Gastroesophageal sphincter (tissue), 4 donors: ENCODE measurements at regions not wholly inside any gene's neighbourhood (a gene's known extent, or its start where the extent isn't known, plus 50 kb on each side); places are given as distances from the start of the nearest gene placed in this dataset.

Experiments
- ATAC-seq: fragments of 150-250 bp; one replicate; pipeline ENCODE4 v1.9.1; 2016; ENCODE audit warnings: mild to moderate bottlenecking, moderate library complexity
- H3K27ac ChIP-seq, 4 donors: fragments of 200-600 bp; sonication (generic) in 3 of 4; 1 replicate in 3 of 4; 2 replicates in 1 of 4; pipeline ENCODE4 v1.5.1; 2016 to 2019
- H3K27me3 ChIP-seq: fragments of 200-600 bp; sonication (generic); one replicate; pipeline ENCODE4 v1.5.1; 2019
- H3K36me3 ChIP-seq, 2 donors: fragments of 200-600 bp; sonication (generic); one replicate each; pipeline ENCODE4 v1.5.1; 2019; ENCODE audit warnings: control low read depth in 1 of 2
- H3K4me1 ChIP-seq, 3 donors: fragments of 200-600 bp; sonication (generic); 1 replicate in 2 of 3; 2 replicates in 1 of 3; pipeline ENCODE4 v1.5.1; 2016 to 2019; ENCODE audit warnings: control low read depth in 2 of 3
- H3K4me3 ChIP-seq, 2 donors: fragments of 200-600 bp; sonication (generic); one replicate each; pipeline ENCODE4 v1.5.1; 2019; ENCODE audit warnings: mild to moderate bottlenecking in 1 of 2, moderate library complexity in 1 of 2
- H3K9me3 ChIP-seq, 3 donors: fragments of 200-600 bp; sonication (generic); one replicate each; pipeline ENCODE4 v1.5.1; 2017 to 2019; ENCODE audit warnings: control low read depth in 2 of 3
- CTCF ChIP-seq, 4 experiments: fragments of 200-600 bp in 2 of 4; fragments of 450-650 bp in 2 of 4; sonication (generic) in 1 of 4; IDR thresholded peaks; one replicate each; pipeline ENCODE4 v1.5.1; 2017 to 2019; ENCODE audit warnings: antibody characterized with exemption in 4 of 4, mild to moderate bottlenecking in 2 of 4, moderate library complexity in 2 of 4
- EP300 ChIP-seq: sonication (generic); formaldehyde crosslinking; IDR thresholded peaks from one replicate; pipeline ENCODE4 v1.6.1; 2017; ENCODE audit warnings: antibody characterized with exemption, mild to moderate bottlenecking
- POLR2A ChIP-seq, 2 donors: fragments of 450-650 bp; IDR thresholded peaks; one replicate each; pipeline ENCODE4 v1.6.1; 2017; ENCODE audit warnings: antibody characterized with exemption in 2 of 2, mild to moderate bottlenecking in 2 of 2, moderate library complexity in 1 of 2
- POLR2AphosphoS5 ChIP-seq: sonication (generic); formaldehyde crosslinking; IDR thresholded peaks from one replicate; pipeline ENCODE4 v1.6.1; 2017; ENCODE audit warnings: antibody characterized with exemption
- WGBS, 2 donors: methylation state at CpG; one replicate each; pipeline ENCODE4 v1.1.5; 2018; ENCODE audit warnings: low coverage in 1 of 2; 5-methylcytosine and 5-hydroxymethylcytosine counted together

- no peaks in the 10 kb centered on the region for H3K9me3 ChIP-seq
- no peak for TF ChIP-seq POLR2AphosphoS5
- TF ChIP-seq CTCF (IDR thresholded peaks at IDR 0.05), result no peak
- ATAC-seq, result peak; percentile 10
- no peaks in the 10 kb centered on the region for H3K36me3 ChIP-seq
- 7 to 8% methylated on average over 5 to 13 of the region's 18 CpGs for WGBS, 2 donors
- H3K27me3 ChIP-seq, result peaks cover 32% of the 10 kb centered on the region
- peak overlapping the region in 3 of 4 donors; percentile 31 to 39 (median 32) for H3K27ac ChIP-seq
- peaks cover 0 to 12% (median 4%) of the 10 kb centered on the region in 3 donors for H3K4me1 ChIP-seq
- H3K4me3 ChIP-seq, result no peak overlapping the region
These were observed 445.3 kb upstream of the MGMT start for GRCh38 chr10:129021594-129022304.

- peak; percentile 59 for ATAC-seq
- Histone ChIP-seq H3K9me3 (no peaks in the 10 kb centered on the region), H3K4me1 (peaks cover 0 to 12% (median 4%) of the 10 kb centered on the region in 3 donors), H3K27ac (no peak overlapping the region), H3K36me3 (no peaks in the 10 kb centered on the region), H3K27me3 (peaks cover 29% of the 10 kb centered on the region), H3K4me3 (no peak overlapping the region)
- TF ChIP-seq CTCF (IDR thresholded peaks at IDR 0.05), result no peak
- no peak for TF ChIP-seq EP300
- TF ChIP-seq POLR2AphosphoS5, result no peak
- no peak for TF ChIP-seq POLR2A (IDR thresholded peaks at IDR 0.05)
- WGBS, 2 donors, result 59% methylated on average over 2 of the region's 5 CpGs; no CpG with 5 or more reads in 1 of the 2 donors
These were observed 444.0 kb upstream of the MGMT start for GRCh38 chr10:129023082-129023481.

GRCh38 chr10:129024046-129024445 is 443.0 kb upstream of the MGMT start:
- no peak for ATAC-seq
- no peak overlapping the region for H3K4me3 ChIP-seq
- H3K4me1 ChIP-seq, result peaks cover 0 to 12% (median 4%) of the 10 kb centered on the region in 3 donors
- WGBS, 2 donors, result 74 to 85% methylated on average over 4 to 8 of the region's 8 CpGs
- H3K36me3 ChIP-seq, result no peaks in the 10 kb centered on the region
- H3K27me3 ChIP-seq, result peaks cover 37% of the 10 kb centered on the region
- H3K9me3 ChIP-seq, result no peaks in the 10 kb centered on the region
- no peak overlapping the region for H3K27ac ChIP-seq
- TF ChIP-seq POLR2AphosphoS5 (no peak), CTCF (IDR thresholded peaks at IDR 0.05) (no peak), POLR2A (IDR thresholded peaks at IDR 0.05) (no peak), EP300 (no peak)

GRCh38 chr10:129025787-129026186 is 441.3 kb upstream of the MGMT start:
- H3K36me3 ChIP-seq, result no peaks in the 10 kb centered on the region
- no peaks in the 10 kb centered on the region for H3K9me3 ChIP-seq
- peaks cover 54% of the 10 kb centered on the region for H3K27me3 ChIP-seq
- WGBS, 2 donors, result no CpG with 5 or more reads among the region's 10 CpGs
- H3K4me1 ChIP-seq, result peaks cover 0 to 12% (median 4%) of the 10 kb centered on the region in 3 donors
- TF ChIP-seq EP300 (no peak), CTCF (IDR thresholded peaks at IDR 0.05) (no peak), POLR2AphosphoS5 (no peak), POLR2A (IDR thresholded peaks at IDR 0.05) (no peak)
- H3K4me3 ChIP-seq, result no peak overlapping the region
- ATAC-seq, result no peak
- H3K27ac ChIP-seq, result no peak overlapping the region

- TF ChIP-seq POLR2AphosphoS5, result no peak
- 52 to 76% methylated on average over 4 to 5 of the region's 5 CpGs for WGBS, 2 donors
- H3K4me3 ChIP-seq, result no peak overlapping the region
These were observed 439.1 kb upstream of the MGMT start for GRCh38 chr10:129027906-129028305.

More at GRCh38 chr10:129027906-129028305, 439.1 kb upstream of the MGMT start:
- H3K27ac ChIP-seq, result no peak overlapping the region
- no peaks in the 10 kb centered on the region for H3K4me1 ChIP-seq
- peaks cover 75% of the 10 kb centered on the region for H3K27me3 ChIP-seq
- ATAC-seq, result no peak
- H3K9me3 ChIP-seq, result no peaks in the 10 kb centered on the region
- H3K36me3 ChIP-seq, result no peaks in the 10 kb centered on the region
